ENCODE measurements at regions not wholly inside any gene's neighbourhood (a gene's known extent, or its start where the extent isn't known, plus 50 kb on each side); places are given as distances from the start of the nearest gene placed in this dataset.

GRCh38 chr4:179585761-179586160 lies 2143.5 kb upstream of the AGA start:
- TF ChIP-seq CTCF (IDR thresholded peaks at IDR 0.05) (no peak), POLR2A (IDR thresholded peaks at IDR 0.05) (no peak)
